Stomach (tissue), 8 donors: ENCODE measurements at regions not wholly inside any gene's neighbourhood (a gene's known extent, or its start where the extent isn't known, plus 50 kb on each side); places are given as distances from the start of the nearest gene placed in this dataset.

Experiments used
- DNase-seq, 2 donors: peaks; one replicate each; pipeline versions ENCODE4 v3.0.0 to v3.0.0-alpha.2; 2013 to 2019
- H3K27ac ChIP-seq, 5 donors: fragments of 200-600 bp in 4 of 5; sonication (generic) in 4 of 5; one replicate each; pipeline ENCODE4 v1.5.1; 2013 to 2019; ENCODE audit warnings: mild to moderate bottlenecking in 1 of 5, moderate library complexity in 1 of 5
- H3K27me3 ChIP-seq, 3 donors: fragments of 200-600 bp; sonication (generic); one replicate each; pipeline ENCODE4 v1.5.1; 2017 to 2019; ENCODE audit warnings: mixed run types in 1 of 3
- H3K36me3 ChIP-seq, 4 donors: fragments of 200-600 bp; sonication (generic); 1 replicate in 3 of 4; 2 replicates in 1 of 4; pipeline ENCODE4 v1.5.1; 2016 to 2019
- H3K4me1 ChIP-seq, 4 donors: fragments of 200-600 bp; sonication (generic); one replicate each; pipeline ENCODE4 v1.5.1; 2016 to 2019
- H3K4me3 ChIP-seq, 4 donors: fragments of 200-600 bp; sonication (generic) in 3 of 4; one replicate each; pipeline ENCODE4 v1.5.1; 2016 to 2019; ENCODE audit warnings: mild to moderate bottlenecking in 1 of 4
- H3K9me3 ChIP-seq, 4 donors: fragments of 200-600 bp; sonication (generic); one replicate each; pipeline ENCODE4 v1.5.1; 2016 to 2019
- CTCF ChIP-seq, 7 experiments: fragments of 450-650 bp in 4 of 7; fragments of 200-600 bp in 3 of 7; sonication (generic) in 3 of 7; IDR thresholded peaks; one replicate each; pipeline ENCODE4 v1.5.1; 2016 to 2019; ENCODE audit warnings: antibody characterized with exemption in 7 of 7, control low read depth in 2 of 7, mild to moderate bottlenecking in 1 of 7
- EP300 ChIP-seq: sonication (generic); formaldehyde crosslinking; IDR thresholded peaks from one replicate; pipeline ENCODE4 v1.6.1; 2017; ENCODE audit warnings: antibody characterized with exemption
- POLR2A ChIP-seq, 4 donors: fragments of 450-650 bp; IDR thresholded peaks; one replicate each; pipeline ENCODE4 v1.6.1; 2016; ENCODE audit warnings: antibody characterized with exemption in 4 of 4, control low read depth in 2 of 4, mild to moderate bottlenecking in 1 of 4, moderate library complexity in 1 of 4
- POLR2AphosphoS5 ChIP-seq, 3 donors: sonication (generic); formaldehyde crosslinking; IDR thresholded peaks; one replicate each; pipeline ENCODE4 v1.6.1; 2016; ENCODE audit warnings: antibody characterized with exemption in 3 of 3
- WGBS, 5 donors: extraction: QIAGEN DNeasy Blood & Tissue Kit in 3 of 5; methylation state at CpG; one replicate each; pipeline versions ENCODE4 v1.1.5 to v1.1.7; 2013 to 2018; 5-methylcytosine and 5-hydroxymethylcytosine counted together
- intact Hi-C: fragments of 100-400 bp; cut with DNase I; formaldehyde crosslinking; loops from one replicate; pipeline ENCODE4 v1.15.1; 2023; ENCODE audit warnings: low total_unique reads
- donor health status: healthy with polysubstance abuse.
- donor health status: Bipolar disorder and iron deficiency.
- donor health status: healthy.

GRCh38 chr18:41155910-41156851, 798.9 kb upstream of the PIK3C3 start:
- Histone ChIP-seq H3K9me3 (no peaks in the 10 kb centered on the region), H3K36me3 (no peaks in the 10 kb centered on the region), H3K27ac (no peak overlapping the region), H3K4me3 (no peak overlapping the region), H3K27me3 (no peaks in the 10 kb centered on the region), H3K4me1 (no peaks in the 10 kb centered on the region)
- intact Hi-C loops, result no loop called here
- DNase-seq, result no peak
- 85 to 89% (median 87%) methylated on average over 4 of the region's 4 CpGs for WGBS, 5 donors
- TF ChIP-seq POLR2A (IDR thresholded peaks at IDR 0.05) (no peak), EP300 (no peak), CTCF (IDR thresholded peaks at IDR 0.05) (no peak), POLR2AphosphoS5 (IDR thresholded peaks at IDR 0.05) (no peak)

- Histone ChIP-seq H3K36me3 (no peaks in the 10 kb centered on the region), H3K4me3 (no peak overlapping the region), H3K4me1 (no peaks in the 10 kb centered on the region), H3K27me3 (no peaks in the 10 kb centered on the region), H3K9me3 (no peaks in the 10 kb centered on the region), H3K27ac (no peak overlapping the region)
- intact Hi-C loops, result no loop called here
- TF ChIP-seq EP300, result no peak
- no peak for TF ChIP-seq POLR2A (IDR thresholded peaks at IDR 0.05)
- TF ChIP-seq POLR2AphosphoS5 (IDR thresholded peaks at IDR 0.05), result no peak
- TF ChIP-seq CTCF (IDR thresholded peaks at IDR 0.05), result no peak
- DNase-seq, result no peak
- 75 to 90% (median 83%) methylated on average over 1 of the region's 1 CpG for WGBS, 5 donors
Observed at GRCh38 chr18:41155025-41155424, 800.0 kb upstream of the PIK3C3 start.

- WGBS, 5 donors, result 85 to 98% (median 92%) methylated on average over 2 of the region's 2 CpGs
Observed at GRCh38 chr18:41153871-41154270, 801.2 kb upstream of the PIK3C3 start.

GRCh38 chr18:41150316-41150715, 804.7 kb upstream of the PIK3C3 start:
- Histone ChIP-seq H3K4me3 (no peak overlapping the region), H3K36me3 (no peaks in the 10 kb centered on the region), H3K9me3 (no peaks in the 10 kb centered on the region), H3K27me3 (no peaks in the 10 kb centered on the region), H3K27ac (no peak overlapping the region), H3K4me1 (no peaks in the 10 kb centered on the region)
- intact Hi-C loops, result no loop called here
- no peak for DNase-seq
- TF ChIP-seq POLR2AphosphoS5 (IDR thresholded peaks at IDR 0.05), result no peak
- no peak for TF ChIP-seq CTCF (IDR thresholded peaks at IDR 0.05)
- TF ChIP-seq POLR2A (IDR thresholded peaks at IDR 0.05), result no peak
- no peak for TF ChIP-seq EP300
- WGBS, 5 donors, result 74 to 90% (median 80%) methylated on average over 2 of the region's 2 CpGs

More at GRCh38 chr18:41153871-41154270, 801.2 kb upstream of the PIK3C3 start:
- DNase-seq, result no peak
- intact Hi-C loops, result no loop called here
- H3K36me3 ChIP-seq, result no peaks in the 10 kb centered on the region
- TF ChIP-seq EP300 (no peak), CTCF (IDR thresholded peaks at IDR 0.05) (no peak), POLR2A (IDR thresholded peaks at IDR 0.05) (no peak), POLR2AphosphoS5 (IDR thresholded peaks at IDR 0.05) (no peak)
- H3K9me3 ChIP-seq, result no peaks in the 10 kb centered on the region
- no peak overlapping the region for H3K27ac ChIP-seq
- H3K27me3 ChIP-seq, result no peaks in the 10 kb centered on the region
- H3K4me1 ChIP-seq, result no peaks in the 10 kb centered on the region
- no peak overlapping the region for H3K4me3 ChIP-seq
